Prostate gland (tissue), 2 donors: ENCODE measurements at regions not wholly inside any gene's neighbourhood (a gene's known extent, or its start where the extent isn't known, plus 50 kb on each side); places are given as distances from the start of the nearest gene placed in this dataset.
"Not testable (repeated sequence)": the region's sequence is repeated elsewhere in the genome, so short reads cannot be mapped to it uniquely, and the experiment has no call there.

Experiments
- POLR2A ChIP-seq: fragments of 450-650 bp; IDR thresholded peaks from one replicate; pipeline ENCODE4 v1.6.1; 2016; ENCODE audit warnings: antibody characterized with exemption, mild to moderate bottlenecking
- POLR2AphosphoS5 ChIP-seq: sonication (generic); formaldehyde crosslinking; IDR thresholded peaks from one replicate; pipeline ENCODE4 v1.6.1; 2017; ENCODE audit warnings: antibody characterized with exemption
- TF ChIP-seq, protein P1 (sequence below), 4 experiments: fragments of 200-600 bp in 2 of 4; fragments of 450-650 bp in 2 of 4; sonication (generic) in 2 of 4; IDR thresholded peaks; 1 replicate in 3 of 4; 2 replicates in 1 of 4; pipeline ENCODE4 v1.5.1; 2016 to 2019; ENCODE audit warnings: antibody characterized with exemption in 4 of 4, mild to moderate bottlenecking in 2 of 4, moderate library complexity in 2 of 4

DNA sequence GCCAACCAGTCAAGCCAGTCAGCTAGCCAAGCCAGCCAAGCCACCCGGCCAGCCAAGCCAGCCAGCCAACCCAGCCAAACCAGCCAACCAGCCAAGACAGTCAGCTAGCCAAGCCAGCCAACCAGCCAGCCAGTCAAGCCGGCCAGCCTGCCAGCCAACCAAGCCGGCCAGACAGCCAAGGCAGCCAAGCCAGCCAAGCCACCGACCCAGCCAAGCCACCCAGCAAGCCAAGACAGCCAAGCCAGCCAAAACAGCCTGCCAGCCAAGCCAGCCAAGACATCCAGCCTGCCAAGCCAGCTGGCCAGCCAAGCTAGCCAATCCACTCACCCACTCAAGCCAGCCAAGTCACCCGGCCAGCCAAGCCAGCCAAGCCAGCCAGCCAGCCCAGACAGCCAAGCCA lies 1599.2 kb downstream of the RPIA start:
- TF ChIP-seq, protein P1, sequence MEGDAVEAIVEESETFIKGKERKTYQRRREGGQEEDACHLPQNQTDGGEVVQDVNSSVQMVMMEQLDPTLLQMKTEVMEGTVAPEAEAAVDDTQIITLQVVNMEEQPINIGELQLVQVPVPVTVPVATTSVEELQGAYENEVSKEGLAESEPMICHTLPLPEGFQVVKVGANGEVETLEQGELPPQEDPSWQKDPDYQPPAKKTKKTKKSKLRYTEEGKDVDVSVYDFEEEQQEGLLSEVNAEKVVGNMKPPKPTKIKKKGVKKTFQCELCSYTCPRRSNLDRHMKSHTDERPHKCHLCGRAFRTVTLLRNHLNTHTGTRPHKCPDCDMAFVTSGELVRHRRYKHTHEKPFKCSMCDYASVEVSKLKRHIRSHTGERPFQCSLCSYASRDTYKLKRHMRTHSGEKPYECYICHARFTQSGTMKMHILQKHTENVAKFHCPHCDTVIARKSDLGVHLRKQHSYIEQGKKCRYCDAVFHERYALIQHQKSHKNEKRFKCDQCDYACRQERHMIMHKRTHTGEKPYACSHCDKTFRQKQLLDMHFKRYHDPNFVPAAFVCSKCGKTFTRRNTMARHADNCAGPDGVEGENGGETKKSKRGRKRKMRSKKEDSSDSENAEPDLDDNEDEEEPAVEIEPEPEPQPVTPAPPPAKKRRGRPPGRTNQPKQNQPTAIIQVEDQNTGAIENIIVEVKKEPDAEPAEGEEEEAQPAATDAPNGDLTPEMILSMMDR (IDR thresholded peaks at IDR 0.05) = not testable (repeated sequence)
- not testable (repeated sequence) for TF ChIP-seq POLR2AphosphoS5, POLR2A
